B cell (primary cell): ENCODE measurements at regions not wholly inside any gene's neighbourhood (a gene's known extent, or its start where the extent isn't known, plus 50 kb on each side); places are given as distances from the start of the nearest gene placed in this dataset.

ENCODE experiments used
- CTCF ChIP-seq: fragments of 200-600 bp; IDR thresholded peaks from one replicate; pipeline ENCODE4 v1.8.0; 2022; ENCODE audit warnings: antibody characterized with exemption, mild to moderate bottlenecking
- EZH2 ChIP-seq: IDR thresholded peaks from 2 replicates; pipeline ENCODE4 v1.6.1; 2012; ENCODE audit warnings: borderline replicate concordance, low read depth, mild to moderate bottlenecking, moderate library complexity, low read length; ENCODE audit not compliant: insufficient read depth, poor library complexity, severe bottlenecking

- TF ChIP-seq CTCF (no peak), EZH2 (no peak)
Observed at GRCh38 chr6:14207448-14207847, 89.9 kb downstream of the CD83 start.
